Colonic mucosa (tissue), 4 donors: ENCODE measurements at regions not wholly inside any gene's neighbourhood (a gene's known extent, or its start where the extent isn't known, plus 50 kb on each side); places are given as distances from the start of the nearest gene placed in this dataset.

Experiments
- DNase-seq: peaks from one replicate; pipeline ENCODE4 v3.0.0-alpha.2; 2020
- H3K27ac ChIP-seq: fragments of 200-600 bp; one replicate; pipeline ENCODE4 v1.8.0; 2021
- H3K27me3 ChIP-seq: fragments of 200-600 bp; one replicate; pipeline ENCODE4 v1.8.0; 2021
- H3K36me3 ChIP-seq: fragments of 200-600 bp; one replicate; pipeline ENCODE4 v1.8.0; 2021
- H3K4me1 ChIP-seq: fragments of 200-600 bp; one replicate; pipeline ENCODE4 v1.8.0; 2021; ENCODE audit warnings: mild to moderate bottlenecking
- H3K4me3 ChIP-seq: fragments of 200-600 bp; one replicate; pipeline ENCODE4 v1.8.0; 2021
- H3K9ac ChIP-seq, 2 donors: one replicate each; pipeline ENCODE4 v1.7.0; 2013; ENCODE audit warnings: control low read depth in 2 of 2, low read depth in 2 of 2, low read length in 2 of 2
- H3K9me3 ChIP-seq: fragments of 200-600 bp; one replicate; pipeline ENCODE4 v1.8.0; 2021
- CTCF ChIP-seq: fragments of 200-600 bp; IDR thresholded peaks from one replicate; pipeline ENCODE4 v1.8.0; 2022; ENCODE audit warnings: antibody characterized with exemption, mild to moderate bottlenecking
- intact Hi-C: fragments of 100-400 bp; cut with DNase I; formaldehyde crosslinking; loops from one replicate; pipeline ENCODE4 v1.14.1; 2022
- donor health status: healthy.
- donor health status: DM: no; HTN: no; CAD: no.
- donor health status: DM: no; HTN: no; CAD: no.

GRCh38 chr15:56804938-56805337, 71.6 kb upstream of the ZNF280D start:
- Histone ChIP-seq H3K4me1 (no peaks in the 10 kb centered on the region), H3K27me3 (no peaks in the 10 kb centered on the region), H3K9me3 (peaks cover 3% of the 10 kb centered on the region), H3K9ac (no peak overlapping the region), H3K36me3 (no peaks in the 10 kb centered on the region), H3K27ac (no peak overlapping the region), H3K4me3 (no peak overlapping the region)
- no peak for DNase-seq
- TF ChIP-seq CTCF = no peak
- intact Hi-C loops = no loop called here

GRCh38 chr15:56804279-56804678, 71.0 kb upstream of the ZNF280D start:
- Histone ChIP-seq H3K4me3 (no peak overlapping the region), H3K27ac (no peak overlapping the region), H3K27me3 (no peaks in the 10 kb centered on the region), H3K9me3 (peaks cover 3% of the 10 kb centered on the region), H3K36me3 (no peaks in the 10 kb centered on the region), H3K9ac (no peak overlapping the region), H3K4me1 (no peaks in the 10 kb centered on the region)
- TF ChIP-seq CTCF = no peak
- no peak for DNase-seq
- intact Hi-C loops = no loop called here

- no peak for DNase-seq
- TF ChIP-seq CTCF = no peak
Measured at GRCh38 chr15:56802161-56802560, 68.9 kb upstream of the ZNF280D start.

GRCh38 chr15:56798639-56799038, 65.3 kb upstream of the ZNF280D start:
- Histone ChIP-seq H3K4me1 (no peaks in the 10 kb centered on the region), H3K27ac (no peak overlapping the region), H3K9ac (no peak overlapping the region), H3K36me3 (no peaks in the 10 kb centered on the region), H3K9me3 (no peaks in the 10 kb centered on the region), H3K4me3 (no peak overlapping the region), H3K27me3 (no peaks in the 10 kb centered on the region)
- no peak for TF ChIP-seq CTCF
- DNase-seq = no peak
- intact Hi-C loops = no loop called here

More at GRCh38 chr15:56802161-56802560, 68.9 kb upstream of the ZNF280D start:
- Histone ChIP-seq H3K27me3 (no peaks in the 10 kb centered on the region), H3K9me3 (no peaks in the 10 kb centered on the region), H3K9ac (no peak overlapping the region), H3K4me1 (no peaks in the 10 kb centered on the region), H3K36me3 (no peaks in the 10 kb centered on the region), H3K27ac (no peak overlapping the region), H3K4me3 (no peak overlapping the region)
- intact Hi-C loops = no loop called here

- TF ChIP-seq CTCF = no peak
Measured at GRCh38 chr15:56797720-56798275, 64.5 kb upstream of the ZNF280D start.

More at GRCh38 chr15:56797720-56798275, 64.5 kb upstream of the ZNF280D start:
- H3K27me3 ChIP-seq = no peaks in the 10 kb centered on the region
- H3K4me3 ChIP-seq = no peak overlapping the region
- no peak overlapping the region for H3K9ac ChIP-seq
- H3K36me3 ChIP-seq = no peaks in the 10 kb centered on the region
- H3K9me3 ChIP-seq = no peaks in the 10 kb centered on the region
- H3K4me1 ChIP-seq = no peaks in the 10 kb centered on the region
- intact Hi-C loops = no loop called here
- no peak overlapping the region for H3K27ac ChIP-seq
- DNase-seq = no peak
